Neural cell (in vitro differentiated cells): ENCODE measurements at regions not wholly inside any gene's neighbourhood (a gene's known extent, or its start where the extent isn't known, plus 50 kb on each side); places are given as distances from the start of the nearest gene placed in this dataset.

Source experiments
- H2AFZ ChIP-seq: fragments of 200-600, 300-800 bp; sonication (generic), shearing (Covaris generic); 2 replicates; pipeline ENCODE4 v1.6.0; 2014; ENCODE audit warnings: low read depth, mild to moderate bottlenecking, antibody characterized with exemption, low read length, moderate library complexity
- H3F3A ChIP-seq: fragments of 200-600 bp; shearing (Covaris generic); 2 replicates; pipeline ENCODE4 v1.6.1; 2016; ENCODE audit warnings: mild to moderate bottlenecking, moderate library complexity, mixed read lengths, antibody characterized with exemption, low read length; ENCODE audit not compliant: insufficient read depth, poor library complexity, severe bottlenecking
- H3K27ac ChIP-seq: fragments of 200-600, 300-800 bp; sonication (generic), shearing (Covaris generic); 2 replicates; pipeline ENCODE4 v1.5.1; 2014; ENCODE audit warnings: mild to moderate bottlenecking, low read length, moderate library complexity
- H3K27me3 ChIP-seq: fragments of 300-800, 200-600 bp; sonication (generic), shearing (Covaris generic); 2 replicates; pipeline ENCODE4 v1.6.0; 2014; ENCODE audit warnings: mild to moderate bottlenecking, low read depth, low read length, moderate library complexity; ENCODE audit not compliant: insufficient read depth
- H3K36me3 ChIP-seq: fragments of 300-800, 200-600 bp; sonication (generic), shearing (Covaris generic); 2 replicates; pipeline ENCODE4 v1.5.1; 2014; ENCODE audit warnings: mild to moderate bottlenecking, antibody characterized with exemption, low read length, moderate library complexity; ENCODE audit not compliant: insufficient read depth
- H3K4me2 ChIP-seq: fragments of 300-800, 200-600 bp; sonication (generic), shearing (Covaris generic); 2 replicates; pipeline ENCODE4 v1.6.0; 2014; ENCODE audit warnings: mild to moderate bottlenecking, low read length
- H3K4me3 ChIP-seq: fragments of 300-800, 200-600 bp; sonication (generic), shearing (Covaris generic); 2 replicates; pipeline ENCODE4 v1.5.1; 2014; ENCODE audit warnings: mild to moderate bottlenecking, low read length, moderate library complexity
- H3K79me2 ChIP-seq: fragments of 200-600 bp; shearing (Covaris generic); replicated peaks from 2 replicates; pipeline ENCODE4 v1.6.0; 2014; ENCODE audit warnings: mild to moderate bottlenecking, low read length, moderate library complexity; ENCODE audit not compliant: insufficient read depth
- H3K9ac ChIP-seq: fragments of 300-800, 200-600 bp; sonication (generic), shearing (Covaris generic); 2 replicates; pipeline ENCODE4 v1.6.1; 2016; ENCODE audit warnings: mild to moderate bottlenecking, low read length, mixed read lengths
- H3K9me2 ChIP-seq: fragments of 200-600 bp; shearing (Covaris generic); 2 replicates; pipeline ENCODE4 v1.6.1; 2016; ENCODE audit warnings: mild to moderate bottlenecking, low read length, mixed read lengths; ENCODE audit not compliant: insufficient read depth
- H3K9me3 ChIP-seq: fragments of 200-600, 300-800 bp; sonication (generic), shearing (Covaris generic); 2 replicates; pipeline ENCODE4 v1.6.1; 2016; ENCODE audit warnings: mild to moderate bottlenecking, mixed run types, low read length, moderate library complexity, mixed read lengths
- H4K20me1 ChIP-seq: fragments of 200-600 bp; shearing (Covaris generic); 2 replicates; pipeline ENCODE4 v1.6.1; 2016; ENCODE audit warnings: mild to moderate bottlenecking, mixed run types; ENCODE audit not compliant: insufficient read depth
- EP300 ChIP-seq: fragments of 450-650 bp; conservative IDR thresholded peaks from 2 replicates; pipeline ENCODE4 v1.6.1; 2014; ENCODE audit warnings: antibody characterized with exemption, mild to moderate bottlenecking, moderate library complexity; ENCODE audit not compliant: poor library complexity, severe bottlenecking
- EZH2 ChIP-seq: fragments of 200-600, 300-800 bp; shearing (Covaris generic), sonication (generic); IDR thresholded peaks from 2 replicates; pipeline ENCODE4 v1.6.1; 2014; ENCODE audit warnings: antibody characterized with exemption, low read length, borderline replicate concordance, mild to moderate bottlenecking; ENCODE audit not compliant: insufficient read depth, poor library complexity, severe bottlenecking
- MXI1 ChIP-seq: fragments of 450-650 bp; conservative IDR thresholded peaks from 2 replicates; pipeline ENCODE4 v1.6.1; 2014; ENCODE audit warnings: antibody characterized with exemption, mild to moderate bottlenecking; ENCODE audit not compliant: poor library complexity, severe bottlenecking
- POLR2AphosphoS5 ChIP-seq: IDR thresholded peaks from 2 replicates; pipeline ENCODE4 v1.6.1; 2012
- RAD21 ChIP-seq: fragments of 450-650 bp; conservative IDR thresholded peaks from 2 replicates; pipeline ENCODE4 v1.6.1; 2014; ENCODE audit warnings: antibody characterized with exemption, mild to moderate bottlenecking, moderate library complexity
- SMC3 ChIP-seq: fragments of 450-650 bp; conservative IDR thresholded peaks from 2 replicates; pipeline ENCODE4 v1.6.1; 2014; ENCODE audit warnings: antibody characterized with exemption, mild to moderate bottlenecking, moderate library complexity; ENCODE audit not compliant: poor library complexity
- TAF1 ChIP-seq: IDR thresholded peaks from 2 replicates; pipeline ENCODE4 v1.6.1; 2012; ENCODE audit warnings: low read depth
- TF ChIP-seq, protein P1 (sequence below): IDR thresholded peaks from 2 replicates; pipeline ENCODE4 v1.6.1; 2012; ENCODE audit warnings: borderline replicate concordance
- TF ChIP-seq, protein P2 (sequence below): fragments of 450-650 bp; IDR thresholded peaks from 2 replicates; pipeline ENCODE4 v1.5.1; 2014; ENCODE audit warnings: antibody characterized with exemption, mild to moderate bottlenecking, moderate library complexity; ENCODE audit not compliant: poor library complexity, severe bottlenecking

DNA sequence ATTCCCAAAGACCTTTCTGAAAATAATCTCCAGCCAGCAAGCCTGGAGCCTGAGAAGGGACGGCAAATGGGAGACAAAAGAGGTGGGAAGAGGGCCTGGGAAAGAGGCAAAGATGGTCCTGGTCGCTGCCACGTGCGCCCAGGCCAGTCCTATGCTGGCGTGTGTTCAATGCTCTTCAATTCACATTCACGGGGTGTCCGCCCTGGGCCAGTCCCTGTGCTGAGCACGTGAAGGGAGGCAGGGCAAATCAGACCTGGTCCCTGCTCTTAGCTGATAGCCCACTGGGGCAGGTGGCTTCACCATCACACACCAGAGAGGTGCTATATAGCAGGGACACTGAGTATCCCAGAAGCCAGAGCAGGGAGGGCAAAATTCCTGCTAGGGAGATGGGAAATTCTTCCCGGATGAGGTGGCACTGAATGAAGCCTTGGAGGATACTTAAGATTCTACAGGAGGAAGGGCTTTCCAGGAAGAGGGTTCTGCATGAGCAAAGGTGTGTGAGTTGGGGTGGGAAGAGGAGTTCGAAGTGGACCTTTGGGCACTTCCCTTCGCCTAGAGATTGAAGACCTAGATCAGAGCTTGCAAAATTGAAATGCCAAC, 148.2 kb downstream of the CHST1 start:
- no peak overlapping the region for H2AFZ ChIP-seq
- no peaks in the 10 kb centered on the region for H4K20me1 ChIP-seq
- no peaks in the 10 kb centered on the region for H3K36me3 ChIP-seq
- TF ChIP-seq, protein P1, sequence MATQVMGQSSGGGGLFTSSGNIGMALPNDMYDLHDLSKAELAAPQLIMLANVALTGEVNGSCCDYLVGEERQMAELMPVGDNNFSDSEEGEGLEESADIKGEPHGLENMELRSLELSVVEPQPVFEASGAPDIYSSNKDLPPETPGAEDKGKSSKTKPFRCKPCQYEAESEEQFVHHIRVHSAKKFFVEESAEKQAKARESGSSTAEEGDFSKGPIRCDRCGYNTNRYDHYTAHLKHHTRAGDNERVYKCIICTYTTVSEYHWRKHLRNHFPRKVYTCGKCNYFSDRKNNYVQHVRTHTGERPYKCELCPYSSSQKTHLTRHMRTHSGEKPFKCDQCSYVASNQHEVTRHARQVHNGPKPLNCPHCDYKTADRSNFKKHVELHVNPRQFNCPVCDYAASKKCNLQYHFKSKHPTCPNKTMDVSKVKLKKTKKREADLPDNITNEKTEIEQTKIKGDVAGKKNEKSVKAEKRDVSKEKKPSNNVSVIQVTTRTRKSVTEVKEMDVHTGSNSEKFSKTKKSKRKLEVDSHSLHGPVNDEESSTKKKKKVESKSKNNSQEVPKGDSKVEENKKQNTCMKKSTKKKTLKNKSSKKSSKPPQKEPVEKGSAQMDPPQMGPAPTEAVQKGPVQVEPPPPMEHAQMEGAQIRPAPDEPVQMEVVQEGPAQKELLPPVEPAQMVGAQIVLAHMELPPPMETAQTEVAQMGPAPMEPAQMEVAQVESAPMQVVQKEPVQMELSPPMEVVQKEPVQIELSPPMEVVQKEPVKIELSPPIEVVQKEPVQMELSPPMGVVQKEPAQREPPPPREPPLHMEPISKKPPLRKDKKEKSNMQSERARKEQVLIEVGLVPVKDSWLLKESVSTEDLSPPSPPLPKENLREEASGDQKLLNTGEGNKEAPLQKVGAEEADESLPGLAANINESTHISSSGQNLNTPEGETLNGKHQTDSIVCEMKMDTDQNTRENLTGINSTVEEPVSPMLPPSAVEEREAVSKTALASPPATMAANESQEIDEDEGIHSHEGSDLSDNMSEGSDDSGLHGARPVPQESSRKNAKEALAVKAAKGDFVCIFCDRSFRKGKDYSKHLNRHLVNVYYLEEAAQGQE, result no peak
- TF ChIP-seq SMC3 (no peak), EZH2 (no peak), EP300 (no peak), MXI1 (no peak), RAD21 (no peak), TAF1 (no peak), POLR2AphosphoS5 (no peak)
- TF ChIP-seq, protein P2, sequence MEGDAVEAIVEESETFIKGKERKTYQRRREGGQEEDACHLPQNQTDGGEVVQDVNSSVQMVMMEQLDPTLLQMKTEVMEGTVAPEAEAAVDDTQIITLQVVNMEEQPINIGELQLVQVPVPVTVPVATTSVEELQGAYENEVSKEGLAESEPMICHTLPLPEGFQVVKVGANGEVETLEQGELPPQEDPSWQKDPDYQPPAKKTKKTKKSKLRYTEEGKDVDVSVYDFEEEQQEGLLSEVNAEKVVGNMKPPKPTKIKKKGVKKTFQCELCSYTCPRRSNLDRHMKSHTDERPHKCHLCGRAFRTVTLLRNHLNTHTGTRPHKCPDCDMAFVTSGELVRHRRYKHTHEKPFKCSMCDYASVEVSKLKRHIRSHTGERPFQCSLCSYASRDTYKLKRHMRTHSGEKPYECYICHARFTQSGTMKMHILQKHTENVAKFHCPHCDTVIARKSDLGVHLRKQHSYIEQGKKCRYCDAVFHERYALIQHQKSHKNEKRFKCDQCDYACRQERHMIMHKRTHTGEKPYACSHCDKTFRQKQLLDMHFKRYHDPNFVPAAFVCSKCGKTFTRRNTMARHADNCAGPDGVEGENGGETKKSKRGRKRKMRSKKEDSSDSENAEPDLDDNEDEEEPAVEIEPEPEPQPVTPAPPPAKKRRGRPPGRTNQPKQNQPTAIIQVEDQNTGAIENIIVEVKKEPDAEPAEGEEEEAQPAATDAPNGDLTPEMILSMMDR, result no peak
- no peaks in the 10 kb centered on the region for H3K79me2 ChIP-seq
- no peaks in the 10 kb centered on the region for H3F3A ChIP-seq
- H3K27me3 ChIP-seq, result no peaks in the 10 kb centered on the region
- no peak overlapping the region for H3K9ac ChIP-seq
- no peak overlapping the region for H3K27ac ChIP-seq
- H3K4me2 ChIP-seq, result no peak overlapping the region
- H3K4me3 ChIP-seq, result no peak overlapping the region
- H3K9me3 ChIP-seq, result no peaks in the 10 kb centered on the region
- no peaks in the 10 kb centered on the region for H3K9me2 ChIP-seq

DNA sequence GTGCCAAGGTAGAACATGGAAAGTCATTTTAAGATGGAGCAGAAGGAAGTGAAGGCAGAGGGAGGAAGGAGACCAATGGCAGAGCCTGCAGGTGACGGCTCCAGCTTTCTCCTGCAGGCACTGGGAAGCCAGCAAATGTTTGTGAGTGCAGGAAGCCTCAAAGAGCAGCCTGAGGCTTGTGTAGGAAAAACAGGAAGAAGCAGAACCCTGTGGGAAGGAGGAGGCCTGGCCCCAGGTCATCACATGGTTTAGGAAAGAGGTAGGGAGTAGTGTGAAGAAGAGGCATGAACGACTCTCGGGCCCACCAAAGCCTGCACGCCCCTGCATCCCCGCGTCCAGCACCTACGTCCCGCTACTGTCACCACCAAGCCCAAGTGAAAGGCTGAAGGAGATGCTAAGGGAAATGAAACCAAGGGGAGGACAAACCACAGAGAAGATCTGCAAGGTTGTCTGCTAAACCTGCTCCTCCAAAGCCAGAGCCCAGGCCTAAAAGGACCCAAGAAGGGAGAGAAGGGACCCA, 151.5 kb downstream of the CHST1 start:
- Histone ChIP-seq H3K27me3 (no peaks in the 10 kb centered on the region), H3K27ac (no peak overlapping the region), H3K9me3 (no peaks in the 10 kb centered on the region), H4K20me1 (no peaks in the 10 kb centered on the region), H3K9me2 (no peaks in the 10 kb centered on the region), H3F3A (no peaks in the 10 kb centered on the region), H3K4me3 (no peak overlapping the region), H3K9ac (no peak overlapping the region), H2AFZ (no peak overlapping the region), H3K79me2 (no peaks in the 10 kb centered on the region), H3K4me2 (no peak overlapping the region), H3K36me3 (no peaks in the 10 kb centered on the region)
- no peak for TF ChIP-seq TAF1
- TF ChIP-seq POLR2AphosphoS5, result no peak
- TF ChIP-seq SMC3, result no peak
- TF ChIP-seq RAD21, result no peak
- no peak for TF ChIP-seq EZH2
- TF ChIP-seq EP300, result no peak
- TF ChIP-seq, protein P1, result no peak
- TF ChIP-seq MXI1, result no peak
- TF ChIP-seq, protein P2, result no peak
